ENCODE measurements at regions not wholly inside any gene's neighbourhood (a gene's known extent, or its start where the extent isn't known, plus 50 kb on each side); places are given as distances from the start of the nearest gene placed in this dataset.

- no peaks in the 10 kb centered on the region for H3K9me3 ChIP-seq
- no peaks in the 10 kb centered on the region; the same call in none of the 2 replicates for H3K27me3 ChIP-seq (replicated peaks; ENCODE audit: control insufficient read depth, insufficient read depth, low read length)
- intact Hi-C loops (cut with micrococcal nuclease; ENCODE audit: unreplicated experiment) = loop anchor here (10.0 kb wide), 1 partner anchor 590 kb away; no protein-coding TSS in a partner anchor
- H3K9me3 Mint-ChIP-seq (ENCODE audit: unreplicated experiment) = no peaks in the 10 kb centered on the region
- no TSS peak for BruUV-seq (replicated peaks)
- H3K27ac Mint-ChIP-seq (ENCODE audit: unreplicated experiment) = no peak overlapping the region
- no peaks in the 10 kb centered on the region for H3K4me1 Mint-ChIP-seq (ENCODE audit: low read depth, unreplicated experiment)
- TF ChIP-seq CTCF (IDR thresholded peaks at IDR 0.05; ENCODE audit: insufficient read depth in 1 of 2, low read depth in 1 of 2, low read length in 1 of 2, severe bottlenecking in 1 of 2, unreplicated experiment in 1 of 2) = no peak
- no peaks in the 10 kb centered on the region for H3K36me3 ChIP-seq (ENCODE audit: control insufficient read depth, insufficient read depth, low read length)
- DNase-seq = no peak
- no peaks in the 10 kb centered on the region for H3K36me3 Mint-ChIP-seq (ENCODE audit: insufficient read depth, unreplicated experiment)
- CTCF ChIA-PET = interaction anchor here (2.2 kb wide), 1 partner anchor 116 kb away, joined by 13 read pairs; the partner anchor contains the start of gene PRND
- H3K4me3 ChIP-seq (ENCODE audit: low read depth, low read length) = no peak overlapping the region
- no peak overlapping the region for H3K4me3 Mint-ChIP-seq (ENCODE audit: unreplicated experiment)
- H3K27me3 Mint-ChIP-seq (ENCODE audit: insufficient read depth, unreplicated experiment) = peaks cover 20% of the 10 kb centered on the region
- POLR2A ChIA-PET = no interaction called here
- H3K4me1 ChIP-seq = no peaks in the 10 kb centered on the region
Observed at GRCh38 chr20:4604580-4604979, 81.7 kb upstream of the PRNP start.

- no peak overlapping the region for H3K27ac Mint-ChIP-seq (ENCODE audit: unreplicated experiment)
- H3K9me3 Mint-ChIP-seq (ENCODE audit: unreplicated experiment) = no peaks in the 10 kb centered on the region
- H3K4me3 Mint-ChIP-seq (ENCODE audit: unreplicated experiment) = no peak overlapping the region
- H3K4me1 ChIP-seq = no peaks in the 10 kb centered on the region
- no peak overlapping the region for H3K4me3 ChIP-seq (ENCODE audit: low read depth, low read length)
- no peak for DNase-seq
- POLR2A ChIA-PET = no interaction called here
- H3K27me3 ChIP-seq (replicated peaks; ENCODE audit: control insufficient read depth, insufficient read depth, low read length) = no peaks in the 10 kb centered on the region; the same call in none of the 2 replicates
- BruUV-seq (replicated peaks) = no TSS peak
- CTCF ChIA-PET = no interaction called here
- H3K4me1 Mint-ChIP-seq (ENCODE audit: low read depth, unreplicated experiment) = no peaks in the 10 kb centered on the region
- intact Hi-C loops (cut with micrococcal nuclease; ENCODE audit: unreplicated experiment) = loop anchor here (10.0 kb wide), 1 partner anchor 591 kb away; no protein-coding TSS in a partner anchor
- H3K36me3 ChIP-seq (ENCODE audit: control insufficient read depth, insufficient read depth, low read length) = no peaks in the 10 kb centered on the region
- peaks cover 20% of the 10 kb centered on the region for H3K27me3 Mint-ChIP-seq (ENCODE audit: insufficient read depth, unreplicated experiment)
- no peak for TF ChIP-seq CTCF (IDR thresholded peaks at IDR 0.05; ENCODE audit: insufficient read depth in 1 of 2, low read depth in 1 of 2, low read length in 1 of 2, severe bottlenecking in 1 of 2, unreplicated experiment in 1 of 2)
- H3K36me3 Mint-ChIP-seq (ENCODE audit: insufficient read depth, unreplicated experiment) = no peaks in the 10 kb centered on the region
- no peaks in the 10 kb centered on the region for H3K9me3 ChIP-seq
Observed at GRCh38 chr20:4603724-4604123, 82.5 kb upstream of the PRNP start.

GRCh38 chr20:4602297-4602631, 84.0 kb upstream of the PRNP start:
- no peaks in the 10 kb centered on the region for H3K4me1 ChIP-seq
- CTCF ChIA-PET = interaction anchor here (1.2 kb wide), 1 partner anchor 118 kb away, joined by 3 read pairs; no protein-coding TSS in a partner anchor
- no peak overlapping the region for H3K4me3 ChIP-seq (ENCODE audit: low read depth, low read length)
- H3K9me3 Mint-ChIP-seq (ENCODE audit: unreplicated experiment) = no peaks in the 10 kb centered on the region
- BruUV-seq (replicated peaks) = no TSS peak
- H3K27me3 ChIP-seq (replicated peaks; ENCODE audit: control insufficient read depth, insufficient read depth, low read length) = no peaks in the 10 kb centered on the region; the same call in none of the 2 replicates
- H3K36me3 Mint-ChIP-seq (ENCODE audit: insufficient read depth, unreplicated experiment) = no peaks in the 10 kb centered on the region
- no peaks in the 10 kb centered on the region for H3K9me3 ChIP-seq
- POLR2A ChIA-PET = no interaction called here
- intact Hi-C loops (cut with micrococcal nuclease; ENCODE audit: unreplicated experiment) = loop anchor here (10.0 kb wide), 1 partner anchor 593 kb away; no protein-coding TSS in a partner anchor
- no peak for TF ChIP-seq CTCF (IDR thresholded peaks at IDR 0.05; ENCODE audit: insufficient read depth in 1 of 2, low read depth in 1 of 2, low read length in 1 of 2, severe bottlenecking in 1 of 2, unreplicated experiment in 1 of 2)
- DNase-seq = no peak
- H3K4me3 Mint-ChIP-seq (ENCODE audit: unreplicated experiment) = no peak overlapping the region
- no peaks in the 10 kb centered on the region for H3K4me1 Mint-ChIP-seq (ENCODE audit: low read depth, unreplicated experiment)
- no peak overlapping the region for H3K27ac Mint-ChIP-seq (ENCODE audit: unreplicated experiment)
- peaks cover 21% of the 10 kb centered on the region for H3K27me3 Mint-ChIP-seq (ENCODE audit: insufficient read depth, unreplicated experiment)
- H3K36me3 ChIP-seq (ENCODE audit: control insufficient read depth, insufficient read depth, low read length) = no peaks in the 10 kb centered on the region

All from Caco-2 (cell line).